CD4-positive, CD25-positive, alpha-beta regulatory T cell (primary cell): ENCODE measurements at regions not wholly inside any gene's neighbourhood (a gene's known extent, or its start where the extent isn't known, plus 50 kb on each side); places are given as distances from the start of the nearest gene placed in this dataset.
"Not testable (repeated sequence)": the region's sequence is repeated elsewhere in the genome, so short reads cannot be mapped to it uniquely, and the experiment has no call there.

Source experiments
- ATAC-seq, 2 donors: fragments of 150-1000 bp; cut with Tn5 transposase; one replicate each; pipeline ENCODE4 v1.10.0; 2021; ENCODE audit warnings: low read depth in 2 of 2, moderate number of reproducible peaks in 2 of 2, moderate library complexity in 1 of 2
- DNase-seq, 3 donors: peaks; one replicate each; pipeline versions ENCODE4 v3.0.0 to v3.0.0-alpha.2; 2012 to 2022; ENCODE audit warnings: mixed read lengths in 1 of 3
- H3K27ac ChIP-seq: one replicate; pipeline ENCODE4 v1.7.0; 2013; ENCODE audit warnings: mild to moderate bottlenecking, low read length; ENCODE audit not compliant: insufficient read depth, poor library complexity, severe bottlenecking
- H3K27me3 ChIP-seq: one replicate; pipeline ENCODE4 v1.7.0; 2013; ENCODE audit warnings: low read length; ENCODE audit not compliant: control insufficient read depth, insufficient read depth
- H3K36me3 ChIP-seq: one replicate; pipeline ENCODE4 v1.7.0; 2013; ENCODE audit warnings: mild to moderate bottlenecking, low read length, moderate library complexity; ENCODE audit not compliant: control insufficient read depth, insufficient read depth
- H3K4me1 ChIP-seq: 2 replicates; pipeline ENCODE4 v1.7.0; 2013; ENCODE audit warnings: mild to moderate bottlenecking, low read length; ENCODE audit not compliant: insufficient read depth, control insufficient read depth, poor library complexity, severe bottlenecking
- H3K4me3 ChIP-seq: one replicate; pipeline ENCODE4 v1.7.0; 2013; ENCODE audit warnings: low read depth, mild to moderate bottlenecking, low read length, moderate library complexity
- H3K9me3 ChIP-seq, 2 experiments: 1 replicate in 1 of 2; 2 replicates in 1 of 2; pipeline ENCODE4 v1.7.0; 2013; ENCODE audit warnings: low read length in 2 of 2, mild to moderate bottlenecking in 1 of 2, moderate library complexity in 1 of 2; ENCODE audit not compliant: control insufficient read depth in 2 of 2
- H3K27ac Mint-ChIP-seq, 3 donors: one replicate each; pipeline ENCODE4 v1.8.0; 2020 to 2022; ENCODE audit warnings: mild to moderate bottlenecking in 3 of 3, mixed read lengths in 3 of 3, moderate library complexity in 2 of 3
- H3K27me3 Mint-ChIP-seq: one replicate; pipeline ENCODE4 v1.8.0; 2022; ENCODE audit warnings: mild to moderate bottlenecking, mixed read lengths
- H3K36me3 Mint-ChIP-seq: one replicate; pipeline ENCODE4 v1.8.0; 2020; ENCODE audit warnings: mixed read lengths
- H3K4me1 Mint-ChIP-seq, 4 donors: one replicate each; pipeline ENCODE4 v1.8.0; 2020 to 2022; ENCODE audit warnings: mixed read lengths in 4 of 4, mild to moderate bottlenecking in 1 of 4
- H3K4me3 Mint-ChIP-seq, 4 donors: one replicate each; pipeline ENCODE4 v1.8.0; 2020 to 2022; ENCODE audit warnings: mild to moderate bottlenecking in 4 of 4, mixed read lengths in 4 of 4, moderate library complexity in 3 of 4
- H3K9me3 Mint-ChIP-seq, 7 donors: one replicate each; pipeline ENCODE4 v1.8.0; 2020 to 2022; ENCODE audit warnings: mixed read lengths in 7 of 7, mild to moderate bottlenecking in 3 of 7, moderate library complexity in 2 of 7

DNA sequence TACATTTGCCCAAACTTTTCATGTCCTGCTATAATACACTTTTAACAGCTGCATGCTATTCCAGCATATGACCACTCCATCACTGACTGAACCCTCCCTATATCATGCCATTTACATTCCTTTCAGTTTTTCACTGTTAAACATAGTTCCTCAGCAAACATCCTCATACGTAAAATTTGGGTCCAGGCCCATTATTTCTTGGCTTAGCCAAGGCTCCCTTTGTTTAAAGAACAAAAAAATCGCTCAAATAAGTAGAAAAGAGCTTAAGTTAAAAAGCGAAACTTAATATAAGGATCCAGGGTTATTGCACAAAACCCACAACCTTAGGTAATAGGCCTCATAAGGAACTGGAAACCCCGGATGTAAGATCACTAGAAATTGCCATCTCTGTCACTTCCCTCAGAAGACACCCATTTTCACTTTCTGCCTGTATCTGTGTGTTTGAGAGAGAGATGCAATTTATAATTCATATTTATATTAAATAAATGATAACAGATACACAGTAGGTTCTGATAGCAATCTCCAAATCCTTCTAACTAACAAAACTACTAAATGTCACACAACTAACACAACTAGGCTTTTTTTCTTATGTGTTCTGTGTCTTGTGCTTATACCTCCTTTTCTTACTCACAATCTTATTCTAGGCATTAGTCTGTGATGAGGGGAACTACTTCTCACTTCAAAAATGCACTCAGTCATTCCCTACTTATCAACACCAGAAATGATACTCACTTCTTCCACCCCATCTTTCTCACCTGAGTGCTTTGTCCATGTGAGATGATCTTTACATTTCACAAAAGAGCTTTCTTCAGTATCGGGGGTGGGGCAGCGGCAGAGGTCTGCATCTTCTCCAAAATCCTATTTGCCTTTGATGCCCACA lies 59.9 kb upstream of the FAM241A start:
- no peak overlapping the region for H3K27ac ChIP-seq
- Mint-ChIP-seq H3K4me3 (no peak overlapping the region), H3K36me3 (no peaks in the 10 kb centered on the region), H3K4me1 (peaks cover 0 to 3% (median 0%) of the 10 kb centered on the region in 4 donors), H3K27ac (no peak overlapping the region), H3K27me3 (peaks cover 29% of the 10 kb centered on the region), H3K9me3 (peaks cover 0 to 2% (median 0%) of the 10 kb centered on the region in 7 donors)
- ATAC-seq (no peak), DNase-seq (peak in 1 of 3 donors; percentile 30)
- no peak overlapping the region for H3K4me3 ChIP-seq
- H3K36me3 ChIP-seq = no peaks in the 10 kb centered on the region
- no peaks in the 10 kb centered on the region for H3K9me3 ChIP-seq
- peaks cover 9% of the 10 kb centered on the region for H3K27me3 ChIP-seq
- no peaks in the 10 kb centered on the region for H3K4me1 ChIP-seq

DNA sequence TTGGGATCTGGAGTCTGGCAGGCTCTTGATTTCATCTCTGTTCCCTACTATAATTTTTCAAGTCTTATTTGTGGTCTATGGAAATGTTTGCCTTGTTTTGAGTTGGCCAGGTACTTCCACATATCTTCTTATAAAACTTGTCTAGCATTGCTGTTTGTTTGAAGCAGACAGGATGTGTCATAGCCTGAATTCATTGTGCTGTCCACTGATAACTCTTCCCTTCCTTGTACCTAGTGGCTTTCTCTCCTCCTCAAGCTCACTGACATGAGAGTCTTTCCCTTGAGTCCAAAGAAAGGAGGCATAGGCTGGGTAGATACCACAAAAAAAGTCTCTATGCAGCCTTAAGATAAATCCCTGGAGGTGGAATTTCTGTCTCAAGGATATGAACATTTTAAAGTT lies 59.2 kb upstream of the FAM241A start:
- no peak overlapping the region for H3K4me3 Mint-ChIP-seq
- Histone ChIP-seq H3K9me3 (no peaks in the 10 kb centered on the region), H3K27ac (no peak overlapping the region), H3K27me3 (peaks cover 9% of the 10 kb centered on the region), H3K4me3 (no peak overlapping the region), H3K4me1 (no peaks in the 10 kb centered on the region), H3K36me3 (no peaks in the 10 kb centered on the region)
- peaks cover 0 to 2% (median 0%) of the 10 kb centered on the region in 7 donors for H3K9me3 Mint-ChIP-seq
- H3K36me3 Mint-ChIP-seq = no peaks in the 10 kb centered on the region
- DNase-seq (no peak), ATAC-seq (no peak)
- H3K27ac Mint-ChIP-seq = no peak overlapping the region
- H3K27me3 Mint-ChIP-seq = peaks cover 24% of the 10 kb centered on the region
- peaks cover 0 to 3% (median 0%) of the 10 kb centered on the region in 4 donors for H3K4me1 Mint-ChIP-seq

DNA sequence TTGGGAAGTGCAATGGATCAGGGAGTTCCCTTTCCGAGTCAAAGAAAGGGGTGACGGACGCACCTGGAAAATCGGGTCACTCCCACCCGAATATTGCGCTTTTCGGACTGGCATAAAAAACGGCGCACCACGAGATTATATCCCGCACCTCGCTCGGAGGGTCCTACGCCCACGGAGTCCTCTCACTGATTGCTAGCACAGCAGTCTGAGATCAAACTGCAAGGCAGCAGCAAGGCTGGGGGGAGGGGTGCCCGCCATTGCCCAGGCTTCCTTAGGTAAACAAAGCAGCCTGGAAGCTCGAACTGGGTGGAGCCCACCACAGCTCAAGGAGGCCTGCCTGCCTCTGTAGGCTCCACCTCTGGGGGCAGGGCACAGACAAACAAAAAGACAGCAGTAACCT lies 58.6 kb upstream of the FAM241A start:
- H3K9me3 Mint-ChIP-seq, H3K27me3 ChIP-seq, H3K36me3 Mint-ChIP-seq, H3K9me3 ChIP-seq, H3K27ac Mint-ChIP-seq, DNase-seq, H3K36me3 ChIP-seq, H3K27ac ChIP-seq, H3K4me3 ChIP-seq, ATAC-seq, H3K4me3 Mint-ChIP-seq, H3K4me1 ChIP-seq, H3K4me1 Mint-ChIP-seq: not testable (repeated sequence)
- H3K27me3 Mint-ChIP-seq = peaks cover 24% of the 10 kb centered on the region

DNA sequence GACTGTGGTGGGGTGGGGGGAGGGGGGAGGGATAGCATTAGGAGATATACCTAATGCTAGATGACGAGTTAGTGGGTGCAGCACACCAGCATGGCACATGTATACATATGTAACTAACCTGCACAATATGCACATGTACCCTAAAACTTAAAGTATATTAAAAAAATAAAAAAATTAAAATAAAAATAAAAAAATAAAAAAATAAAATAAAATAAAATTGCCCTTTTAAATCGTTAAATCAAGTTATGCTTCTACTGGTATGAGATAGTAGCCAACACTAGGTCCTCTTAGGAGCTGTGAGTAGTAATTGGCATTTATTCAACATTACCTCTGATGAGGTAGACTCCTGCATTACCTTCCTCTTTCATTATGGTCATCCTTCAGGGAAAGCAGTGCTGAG lies 52.9 kb upstream of the FAM241A start:
- H3K9me3 ChIP-seq, H3K27ac ChIP-seq, DNase-seq, H3K36me3 ChIP-seq, ATAC-seq, H3K36me3 Mint-ChIP-seq, H3K4me3 Mint-ChIP-seq, H3K4me1 ChIP-seq, H3K27ac Mint-ChIP-seq, H3K4me3 ChIP-seq, H3K4me1 Mint-ChIP-seq, H3K9me3 Mint-ChIP-seq: not testable (repeated sequence)
- H3K27me3 ChIP-seq = peaks cover 21% of the 10 kb centered on the region
- peaks cover 25% of the 10 kb centered on the region for H3K27me3 Mint-ChIP-seq

DNA sequence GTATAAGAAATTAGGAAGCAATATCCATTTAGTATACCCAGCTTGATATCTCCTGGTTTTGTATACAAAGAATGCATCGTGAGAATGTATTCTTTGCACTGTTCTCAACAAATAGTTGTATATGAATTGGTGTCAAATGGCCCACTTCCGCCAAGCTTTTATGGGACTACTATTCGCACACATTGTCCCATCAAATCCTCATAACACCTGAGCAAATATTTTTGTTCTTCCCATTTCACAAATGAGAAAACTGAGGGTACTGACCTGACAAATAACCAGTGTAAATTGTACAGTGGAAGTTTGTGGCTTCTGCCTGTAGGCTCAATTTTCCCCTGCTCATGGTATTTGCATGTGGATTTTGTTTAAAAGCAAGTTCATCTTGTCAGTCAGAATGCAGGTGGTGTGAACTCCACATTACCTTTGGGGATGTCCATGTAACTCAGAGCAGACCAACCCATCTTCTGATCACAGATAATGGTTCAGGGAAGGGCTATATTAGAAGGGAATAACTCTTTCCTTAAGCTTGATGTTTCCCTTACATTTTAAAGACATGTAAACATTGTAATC lies 51.5 kb upstream of the FAM241A start:
- no peak overlapping the region for H3K4me3 Mint-ChIP-seq
- no peak for DNase-seq

DNA sequence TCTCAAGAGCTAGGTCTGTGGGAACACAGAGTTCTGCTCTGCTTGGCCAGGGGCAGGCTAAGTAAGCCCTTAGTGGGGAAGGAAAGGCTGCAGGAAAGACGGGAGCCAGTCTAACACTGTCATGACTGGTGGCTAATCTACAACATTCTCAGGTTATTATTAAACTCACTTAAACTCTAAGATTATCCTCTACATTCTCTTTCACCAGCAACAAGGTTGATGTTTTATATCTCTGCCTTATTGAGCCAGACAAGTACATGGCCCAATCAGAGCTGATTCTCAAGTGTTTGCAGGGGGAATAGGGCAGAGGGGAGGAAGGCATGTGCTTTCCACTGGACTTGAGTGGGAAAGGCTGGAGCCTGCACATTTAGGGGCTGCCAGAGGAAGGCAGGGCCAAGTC lies 50.9 kb upstream of the FAM241A start:
- peaks cover 0 to under 1% (median under 1%) of the 10 kb centered on the region in 4 donors for H3K4me1 Mint-ChIP-seq
- ATAC-seq (no peak), DNase-seq (no peak)
- H3K4me3 Mint-ChIP-seq = no peak overlapping the region
- H3K27me3 ChIP-seq = peaks cover 22% of the 10 kb centered on the region
- H3K36me3 ChIP-seq = no peaks in the 10 kb centered on the region
- peaks cover 0 to 2% (median 0%) of the 10 kb centered on the region in 7 donors for H3K9me3 Mint-ChIP-seq
- no peaks in the 10 kb centered on the region for H3K4me1 ChIP-seq
- no peaks in the 10 kb centered on the region for H3K36me3 Mint-ChIP-seq
- no peak overlapping the region for H3K27ac Mint-ChIP-seq
- H3K4me3 ChIP-seq = no peak overlapping the region
- no peak overlapping the region for H3K27ac ChIP-seq
- peaks cover 34% of the 10 kb centered on the region for H3K27me3 Mint-ChIP-seq
- no peaks in the 10 kb centered on the region for H3K9me3 ChIP-seq

More for the DNA sequence above, 51.5 kb upstream of the FAM241A start:
- Mint-ChIP-seq H3K9me3 (peaks cover 0 to 2% (median 0%) of the 10 kb centered on the region in 7 donors), H3K4me1 (no peaks in the 10 kb centered on the region), H3K27me3 (peaks cover 32% of the 10 kb centered on the region), H3K36me3 (no peaks in the 10 kb centered on the region), H3K27ac (no peak overlapping the region)
- Histone ChIP-seq H3K4me3 (no peak overlapping the region), H3K9me3 (no peaks in the 10 kb centered on the region), H3K4me1 (no peaks in the 10 kb centered on the region), H3K27me3 (peaks cover 21% of the 10 kb centered on the region), H3K27ac (no peak overlapping the region), H3K36me3 (no peaks in the 10 kb centered on the region)
- ATAC-seq = no peak
